BE2C (cell line): ENCODE measurements at regions not wholly inside any gene's neighbourhood (a gene's known extent, or its start where the extent isn't known, plus 50 kb on each side); places are given as distances from the start of the nearest gene placed in this dataset.

Experiments
- DNase-seq: peaks from one replicate; pipeline ENCODE4 v3.0.0-alpha.2; 2020
- H3K27me3 ChIP-seq: fragments of 250-450 bp; sonication (Bioruptor Pico); 2 replicates; pipeline ENCODE4 v1.5.1; 2020; ENCODE audit warnings: mild to moderate bottlenecking
- H3K36me3 ChIP-seq: fragments of 250-450 bp; sonication (Bioruptor Pico); 2 replicates; pipeline ENCODE4 v1.5.1; 2020; ENCODE audit warnings: mild to moderate bottlenecking
- H3K4me1 ChIP-seq: fragments of 250-450 bp; sonication (Bioruptor Pico); 2 replicates; pipeline ENCODE4 v1.5.1; 2020
- H3K4me3 ChIP-seq: 2 replicates; pipeline ENCODE4 v1.5.1; 2011; ENCODE audit warnings: low read depth, low read length
- H3K9me3 ChIP-seq: fragments of 250-450 bp; sonication (Bioruptor Pico); 2 replicates; pipeline ENCODE4 v1.5.1; 2020
- TF ChIP-seq, protein P1 (sequence below): IDR thresholded peaks from 2 replicates; pipeline ENCODE4 v1.5.1; 2012; ENCODE audit warnings: mild to moderate bottlenecking, low read depth, low read length

DNA sequence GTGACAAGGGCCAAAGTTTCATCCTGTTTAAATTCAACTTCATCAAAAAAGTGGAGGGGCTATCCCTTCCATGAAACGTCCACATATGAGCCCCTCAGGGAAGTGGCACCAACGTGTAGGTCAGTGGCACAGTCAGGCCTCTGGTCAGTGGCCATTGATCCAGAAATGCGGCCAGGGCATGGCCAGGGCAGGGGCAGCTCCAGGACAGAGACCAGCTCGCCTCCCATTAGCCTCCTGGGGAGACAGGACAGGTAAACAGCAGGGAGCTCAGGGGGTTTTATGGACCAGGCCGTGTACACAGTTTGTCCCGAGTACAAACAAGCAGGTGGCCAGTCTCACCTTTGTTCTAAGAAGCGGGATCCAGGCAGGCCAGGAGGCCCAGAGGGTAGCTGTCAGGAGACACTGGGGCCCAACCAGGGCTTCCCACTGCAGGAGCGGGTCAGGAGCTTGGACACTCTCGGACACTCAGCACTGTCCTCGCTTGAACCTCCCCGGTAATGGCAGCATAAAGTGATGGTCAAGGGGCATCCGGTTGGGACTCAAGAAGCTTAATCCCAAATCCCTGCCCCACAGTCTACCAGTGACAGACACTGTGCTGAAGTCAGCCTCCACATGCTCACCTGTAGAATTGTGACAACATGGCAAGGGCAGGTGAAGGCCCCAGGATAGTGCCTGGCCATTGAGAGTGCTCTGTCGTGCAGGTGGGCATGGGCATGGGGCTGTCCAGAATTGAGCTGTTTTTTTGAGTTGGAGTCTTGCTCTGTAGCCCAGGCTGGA lies 144.1 kb upstream of the ERRFI1 start:
- Histone ChIP-seq H3K4me1 (no peaks in the 10 kb centered on the region), H3K36me3 (no peaks in the 10 kb centered on the region), H3K9me3 (no peaks in the 10 kb centered on the region), H3K27me3 (no peaks in the 10 kb centered on the region), H3K4me3 (no peak overlapping the region)
- TF ChIP-seq, protein P1, sequence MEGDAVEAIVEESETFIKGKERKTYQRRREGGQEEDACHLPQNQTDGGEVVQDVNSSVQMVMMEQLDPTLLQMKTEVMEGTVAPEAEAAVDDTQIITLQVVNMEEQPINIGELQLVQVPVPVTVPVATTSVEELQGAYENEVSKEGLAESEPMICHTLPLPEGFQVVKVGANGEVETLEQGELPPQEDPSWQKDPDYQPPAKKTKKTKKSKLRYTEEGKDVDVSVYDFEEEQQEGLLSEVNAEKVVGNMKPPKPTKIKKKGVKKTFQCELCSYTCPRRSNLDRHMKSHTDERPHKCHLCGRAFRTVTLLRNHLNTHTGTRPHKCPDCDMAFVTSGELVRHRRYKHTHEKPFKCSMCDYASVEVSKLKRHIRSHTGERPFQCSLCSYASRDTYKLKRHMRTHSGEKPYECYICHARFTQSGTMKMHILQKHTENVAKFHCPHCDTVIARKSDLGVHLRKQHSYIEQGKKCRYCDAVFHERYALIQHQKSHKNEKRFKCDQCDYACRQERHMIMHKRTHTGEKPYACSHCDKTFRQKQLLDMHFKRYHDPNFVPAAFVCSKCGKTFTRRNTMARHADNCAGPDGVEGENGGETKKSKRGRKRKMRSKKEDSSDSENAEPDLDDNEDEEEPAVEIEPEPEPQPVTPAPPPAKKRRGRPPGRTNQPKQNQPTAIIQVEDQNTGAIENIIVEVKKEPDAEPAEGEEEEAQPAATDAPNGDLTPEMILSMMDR, result no peak
- DNase-seq, result no peak

DNA sequence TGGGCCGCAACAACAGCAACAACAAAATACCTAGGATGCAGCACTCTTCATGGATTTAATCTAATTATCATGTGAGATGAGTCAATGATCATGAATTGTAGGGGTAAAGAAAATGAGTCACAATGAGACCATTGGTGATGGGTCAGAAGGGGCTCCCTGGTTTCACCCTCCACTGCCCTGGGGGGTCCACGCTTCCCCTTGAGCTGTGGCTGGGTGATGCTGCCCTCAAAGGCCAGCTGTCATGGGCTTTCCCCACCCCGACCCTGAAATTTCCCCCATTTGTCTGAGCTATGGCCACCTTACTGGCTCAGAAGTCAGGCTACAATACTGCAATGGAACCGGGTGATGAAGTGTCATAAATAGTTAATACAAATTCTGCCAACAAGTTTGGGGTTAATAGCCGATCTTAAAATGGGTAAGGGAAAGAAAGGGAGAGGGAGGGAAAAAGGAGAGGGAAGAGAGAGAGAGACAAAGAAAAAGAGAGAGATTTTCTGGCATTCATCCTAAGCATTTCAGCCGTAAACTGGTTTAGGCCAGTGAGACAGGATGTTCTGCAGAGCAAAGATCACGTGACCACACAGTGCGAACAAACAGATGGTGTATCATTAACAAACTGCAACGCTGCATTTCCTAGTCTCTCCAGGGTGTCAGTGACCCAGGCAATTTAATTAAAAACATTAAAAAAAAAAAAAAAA lies 143.4 kb upstream of the ERRFI1 start:
- Histone ChIP-seq H3K4me1 (no peaks in the 10 kb centered on the region), H3K4me3 (no peak overlapping the region), H3K36me3 (no peaks in the 10 kb centered on the region), H3K9me3 (no peaks in the 10 kb centered on the region), H3K27me3 (no peaks in the 10 kb centered on the region)
- TF ChIP-seq, protein P1, result no peak
- peak; percentile 14 for DNase-seq

- H3K4me1 ChIP-seq, result no peaks in the 10 kb centered on the region
- DNase-seq, result no peak
Observed at GRCh38 chr1:8167936-8168335, 141.8 kb upstream of the ERRFI1 start.

GRCh38 chr1:8166406-8166805 lies 140.3 kb upstream of the ERRFI1 start:
- TF ChIP-seq, protein P1, result no peak
- no peak for DNase-seq
- Histone ChIP-seq H3K4me1 (no peaks in the 10 kb centered on the region), H3K4me3 (no peak overlapping the region), H3K9me3 (no peaks in the 10 kb centered on the region), H3K27me3 (no peaks in the 10 kb centered on the region), H3K36me3 (no peaks in the 10 kb centered on the region)

More at GRCh38 chr1:8167936-8168335, 141.8 kb upstream of the ERRFI1 start:
- Histone ChIP-seq H3K4me3 (no peak overlapping the region), H3K36me3 (no peaks in the 10 kb centered on the region), H3K9me3 (no peaks in the 10 kb centered on the region), H3K27me3 (no peaks in the 10 kb centered on the region)
- TF ChIP-seq, protein P1, result no peak

- Histone ChIP-seq H3K27me3 (no peaks in the 10 kb centered on the region), H3K9me3 (no peaks in the 10 kb centered on the region), H3K36me3 (no peaks in the 10 kb centered on the region), H3K4me3 (no peak overlapping the region), H3K4me1 (no peaks in the 10 kb centered on the region)
- TF ChIP-seq, protein P1, result 0 out of 2 replicates have a peak, but pooled peaks have one; percentile 4
- no peak for DNase-seq
Observed at GRCh38 chr1:8165595-8166360, 139.7 kb upstream of the ERRFI1 start.
